ENCODE measurements at regions not wholly inside any gene's neighbourhood (a gene's known extent, or its start where the extent isn't known, plus 50 kb on each side); places are given as distances from the start of the nearest gene placed in this dataset.

- no peak for TF ChIP-seq POLR2A (IDR thresholded peaks at IDR 0.05)
- TF ChIP-seq, protein P1, sequence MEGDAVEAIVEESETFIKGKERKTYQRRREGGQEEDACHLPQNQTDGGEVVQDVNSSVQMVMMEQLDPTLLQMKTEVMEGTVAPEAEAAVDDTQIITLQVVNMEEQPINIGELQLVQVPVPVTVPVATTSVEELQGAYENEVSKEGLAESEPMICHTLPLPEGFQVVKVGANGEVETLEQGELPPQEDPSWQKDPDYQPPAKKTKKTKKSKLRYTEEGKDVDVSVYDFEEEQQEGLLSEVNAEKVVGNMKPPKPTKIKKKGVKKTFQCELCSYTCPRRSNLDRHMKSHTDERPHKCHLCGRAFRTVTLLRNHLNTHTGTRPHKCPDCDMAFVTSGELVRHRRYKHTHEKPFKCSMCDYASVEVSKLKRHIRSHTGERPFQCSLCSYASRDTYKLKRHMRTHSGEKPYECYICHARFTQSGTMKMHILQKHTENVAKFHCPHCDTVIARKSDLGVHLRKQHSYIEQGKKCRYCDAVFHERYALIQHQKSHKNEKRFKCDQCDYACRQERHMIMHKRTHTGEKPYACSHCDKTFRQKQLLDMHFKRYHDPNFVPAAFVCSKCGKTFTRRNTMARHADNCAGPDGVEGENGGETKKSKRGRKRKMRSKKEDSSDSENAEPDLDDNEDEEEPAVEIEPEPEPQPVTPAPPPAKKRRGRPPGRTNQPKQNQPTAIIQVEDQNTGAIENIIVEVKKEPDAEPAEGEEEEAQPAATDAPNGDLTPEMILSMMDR (IDR thresholded peaks at IDR 0.05) = no peak
These were observed 138.3 kb downstream of the ANKRD60 start for GRCh38 chr20:58090161-58090560.
